Suprapubic skin (tissue), 3 donors: ENCODE measurements at regions not wholly inside any gene's neighbourhood (a gene's known extent, or its start where the extent isn't known, plus 50 kb on each side); places are given as distances from the start of the nearest gene placed in this dataset.

Experiments used
- CTCF ChIP-seq, 2 donors: fragments of 200-600 bp in 1 of 2; fragments of 450-650 bp in 1 of 2; sonication (generic) in 1 of 2; IDR thresholded peaks; one replicate each; pipeline ENCODE4 v1.5.1; 2016 to 2019; ENCODE audit warnings: antibody characterized with exemption in 2 of 2, mild to moderate bottlenecking in 1 of 2, moderate library complexity in 1 of 2
- EP300 ChIP-seq: sonication (generic); formaldehyde crosslinking; IDR thresholded peaks from one replicate; pipeline ENCODE4 v1.6.1; 2017; ENCODE audit warnings: antibody characterized with exemption
- POLR2A ChIP-seq, 2 donors: fragments of 450-650 bp; IDR thresholded peaks; one replicate each; pipeline ENCODE4 v1.6.1; 2017; ENCODE audit warnings: antibody characterized with exemption in 2 of 2, mild to moderate bottlenecking in 2 of 2, moderate library complexity in 2 of 2

GRCh38 chr1:214715126-214715525 is 112.1 kb downstream of the CENPF start:
- no peak for TF ChIP-seq CTCF (IDR thresholded peaks at IDR 0.05)
- TF ChIP-seq EP300: no peak
- TF ChIP-seq POLR2A (IDR thresholded peaks at IDR 0.05): no peak
